ENCODE measurements at regions not wholly inside any gene's neighbourhood (a gene's known extent, or its start where the extent isn't known, plus 50 kb on each side); places are given as distances from the start of the nearest gene placed in this dataset.

DNA sequence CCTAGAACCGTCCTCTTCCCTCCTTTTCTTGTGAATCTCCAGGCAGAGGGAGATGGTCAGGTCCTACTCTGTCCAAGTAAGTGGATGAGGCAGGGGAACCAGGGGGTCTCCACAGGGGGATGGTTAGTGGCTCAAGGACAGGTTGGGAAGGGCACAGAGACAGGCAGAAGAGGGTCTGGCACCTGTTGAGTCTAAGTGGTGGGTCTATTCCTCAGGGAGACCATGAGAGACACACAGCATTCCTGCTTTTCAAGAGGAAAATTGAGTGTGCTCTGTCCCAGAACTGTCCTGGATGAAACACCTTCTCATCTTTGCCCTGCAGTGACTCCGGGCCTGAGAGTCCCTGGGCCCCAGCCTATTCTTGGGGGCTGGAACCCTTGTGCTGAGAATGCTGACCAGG, 184.8 kb upstream of the GALNT17 start:
- Histone ChIP-seq H3K9me3 (ENCODE audit: control insufficient read depth in 2 of 3, insufficient read depth in 1 of 3, low read length in 3 of 3) (no peaks in the 10 kb centered on the region), H3K27me3 (ENCODE audit: control insufficient read depth, insufficient read depth, low read length) (no peaks in the 10 kb centered on the region), H3K9ac (ENCODE audit: low read length in 3 of 3) (no peak overlapping the region), H3K27ac (ENCODE audit: low read depth in 2 of 2, low read length in 2 of 2) (no peak overlapping the region), H3K4me3 (ENCODE audit: low read length in 3 of 3) (no peak overlapping the region), H3K4me1 (ENCODE audit: control insufficient read depth in 2 of 3, insufficient read depth in 2 of 3, low read depth in 1 of 3, low read length in 3 of 3) (no peaks in the 10 kb centered on the region), H3K36me3 (ENCODE audit: control insufficient read depth in 2 of 3, insufficient read depth in 3 of 3, low read length in 3 of 3) (no peaks in the 10 kb centered on the region)
- FAIRE-seq (no peak), DNase-seq (no peak)
- intact Hi-C loops (cut with DNase I), result no loop called here
- TF ChIP-seq, protein P1, sequence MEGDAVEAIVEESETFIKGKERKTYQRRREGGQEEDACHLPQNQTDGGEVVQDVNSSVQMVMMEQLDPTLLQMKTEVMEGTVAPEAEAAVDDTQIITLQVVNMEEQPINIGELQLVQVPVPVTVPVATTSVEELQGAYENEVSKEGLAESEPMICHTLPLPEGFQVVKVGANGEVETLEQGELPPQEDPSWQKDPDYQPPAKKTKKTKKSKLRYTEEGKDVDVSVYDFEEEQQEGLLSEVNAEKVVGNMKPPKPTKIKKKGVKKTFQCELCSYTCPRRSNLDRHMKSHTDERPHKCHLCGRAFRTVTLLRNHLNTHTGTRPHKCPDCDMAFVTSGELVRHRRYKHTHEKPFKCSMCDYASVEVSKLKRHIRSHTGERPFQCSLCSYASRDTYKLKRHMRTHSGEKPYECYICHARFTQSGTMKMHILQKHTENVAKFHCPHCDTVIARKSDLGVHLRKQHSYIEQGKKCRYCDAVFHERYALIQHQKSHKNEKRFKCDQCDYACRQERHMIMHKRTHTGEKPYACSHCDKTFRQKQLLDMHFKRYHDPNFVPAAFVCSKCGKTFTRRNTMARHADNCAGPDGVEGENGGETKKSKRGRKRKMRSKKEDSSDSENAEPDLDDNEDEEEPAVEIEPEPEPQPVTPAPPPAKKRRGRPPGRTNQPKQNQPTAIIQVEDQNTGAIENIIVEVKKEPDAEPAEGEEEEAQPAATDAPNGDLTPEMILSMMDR (IDR thresholded peaks at IDR 0.05; ENCODE audit: borderline replicate concordance, extremely low read depth, insufficient read depth), result no peak

DNA sequence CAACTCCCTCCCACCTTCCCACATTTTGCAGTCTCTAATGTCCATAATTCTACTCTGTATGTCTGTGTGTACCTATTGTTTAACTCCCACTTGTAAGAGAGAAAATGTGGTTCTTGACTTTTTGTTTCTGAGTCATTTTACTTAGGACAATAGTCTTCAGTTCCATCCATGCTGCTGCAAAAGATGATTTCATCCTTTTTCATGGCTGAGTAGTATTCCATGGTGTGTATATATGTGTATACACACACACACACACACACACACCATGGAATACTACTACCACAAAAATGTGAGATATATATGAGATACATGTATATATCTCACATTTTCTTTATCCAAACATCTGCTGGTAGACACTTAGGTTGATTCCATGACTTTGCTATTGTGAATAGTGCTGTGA, 182.1 kb upstream of the GALNT17 start:
- FAIRE-seq, result no peak
- intact Hi-C loops (cut with DNase I), result no loop called here
- TF ChIP-seq, protein P1 (IDR thresholded peaks at IDR 0.05; ENCODE audit: borderline replicate concordance, extremely low read depth, insufficient read depth), result no peak

DNA sequence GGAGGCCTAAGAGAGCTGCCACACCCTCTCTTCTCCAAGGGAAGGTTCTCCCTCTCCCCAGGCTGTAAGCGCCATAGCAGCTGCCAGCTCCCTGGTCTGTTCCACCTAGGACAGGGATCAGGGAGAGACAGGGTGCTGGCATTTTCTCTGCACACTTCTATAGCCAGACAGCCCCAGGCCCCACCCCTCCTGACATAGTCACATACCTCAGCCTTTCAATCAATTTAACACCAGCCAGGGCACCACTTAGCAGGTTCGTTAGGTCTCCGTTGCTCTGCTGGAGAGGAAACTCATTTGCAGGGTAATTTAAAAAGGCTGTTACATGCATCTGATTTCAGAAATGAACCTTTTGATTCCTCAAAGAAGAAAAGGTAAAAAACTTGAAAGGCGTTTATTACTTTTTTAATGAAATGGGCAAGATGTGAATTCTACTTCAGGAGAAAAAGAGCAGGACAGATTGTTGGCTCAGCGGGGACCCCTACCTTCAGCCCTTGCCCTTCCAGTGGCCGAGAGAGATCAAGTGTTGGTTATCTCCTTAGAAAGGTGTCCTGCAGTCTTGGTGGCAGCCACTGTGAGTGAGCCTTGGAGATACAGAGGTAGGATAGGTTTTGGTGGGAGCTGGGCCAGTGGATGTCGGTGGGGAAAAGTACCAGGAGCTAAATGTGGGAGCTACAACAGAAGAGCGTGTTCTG, 180.5 kb upstream of the GALNT17 start:
- intact Hi-C loops (cut with DNase I), result no loop called here
- H3K9me3 ChIP-seq (ENCODE audit: control insufficient read depth in 2 of 3, insufficient read depth in 1 of 3, low read length in 3 of 3), result no peaks in the 10 kb centered on the region

More for the DNA sequence above, 182.1 kb upstream of the GALNT17 start:
- H3K9ac ChIP-seq (ENCODE audit: low read length in 3 of 3), result no peak overlapping the region
- no peak overlapping the region for H3K4me3 ChIP-seq (ENCODE audit: low read length in 3 of 3)
- no peaks in the 10 kb centered on the region for H3K36me3 ChIP-seq (ENCODE audit: control insufficient read depth in 2 of 3, insufficient read depth in 3 of 3, low read length in 3 of 3)
- no peaks in the 10 kb centered on the region for H3K9me3 ChIP-seq (ENCODE audit: control insufficient read depth in 2 of 3, insufficient read depth in 1 of 3, low read length in 3 of 3)
- no peak for DNase-seq
- no peak overlapping the region for H3K27ac ChIP-seq (ENCODE audit: low read depth in 2 of 2, low read length in 2 of 2)
- H3K27me3 ChIP-seq (ENCODE audit: control insufficient read depth, insufficient read depth, low read length), result no peaks in the 10 kb centered on the region
- H3K4me1 ChIP-seq (ENCODE audit: control insufficient read depth in 2 of 3, insufficient read depth in 2 of 3, low read depth in 1 of 3, low read length in 3 of 3), result no peaks in the 10 kb centered on the region

More for the DNA sequence above, 180.5 kb upstream of the GALNT17 start:
- Histone ChIP-seq H3K4me1 (ENCODE audit: control insufficient read depth in 2 of 3, insufficient read depth in 2 of 3, low read depth in 1 of 3, low read length in 3 of 3) (no peaks in the 10 kb centered on the region), H3K27ac (ENCODE audit: low read depth in 2 of 2, low read length in 2 of 2) (no peak overlapping the region), H3K27me3 (ENCODE audit: control insufficient read depth, insufficient read depth, low read length) (no peaks in the 10 kb centered on the region), H3K9ac (ENCODE audit: low read length in 3 of 3) (no peak overlapping the region), H3K36me3 (ENCODE audit: control insufficient read depth in 2 of 3, insufficient read depth in 3 of 3, low read length in 3 of 3) (no peaks in the 10 kb centered on the region), H3K4me3 (ENCODE audit: low read length in 3 of 3) (no peak overlapping the region)
- FAIRE-seq (no peak), DNase-seq (no peak)
- TF ChIP-seq, protein P1 (IDR thresholded peaks at IDR 0.05; ENCODE audit: borderline replicate concordance, extremely low read depth, insufficient read depth), result no peak
